ENCODE measurements at regions not wholly inside any gene's neighbourhood (a gene's known extent, or its start where the extent isn't known, plus 50 kb on each side); places are given as distances from the start of the nearest gene placed in this dataset.

GRCh38 chr6:48757661-48758060 is 646.7 kb upstream of the PTCHD4 start:
- TF ChIP-seq POLR2A (IDR thresholded peaks at IDR 0.05; ENCODE audit: low read depth) (no peak), CTCF (IDR thresholded peaks at IDR 0.05) (no peak), POLR2AphosphoS5 (IDR thresholded peaks at IDR 0.05) (no peak)

Data from esophagus muscularis mucosa (tissue), 3 donors.